OCI-LY7 (cell line): ENCODE measurements at regions not wholly inside any gene's neighbourhood (a gene's known extent, or its start where the extent isn't known, plus 50 kb on each side); places are given as distances from the start of the nearest gene placed in this dataset.

Experiments used
- BruUV-seq: library from RNA; stranded (reverse); fragments of 400-500 nt; replicated peaks from 2 replicates; lab custom pipeline; 2021; lab: Mats Ljungman, UMichigan
- CTCF ChIA-PET: fragments of 300-600 bp; sonication (Branson Sonifier 250); formaldehyde crosslinking; loops from one replicate; lab custom pipeline; 2022; ENCODE audit warnings: antibody characterized with exemption; ENCODE audit not compliant: unreplicated experiment; lab: Charles Lee
- POLR2A ChIA-PET: fragments of 300-600 bp; sonication (Branson Sonifier 250); formaldehyde crosslinking; loops from one replicate; lab custom pipeline; 2022; ENCODE audit warnings: antibody characterized with exemption; lab: Charles Lee
- DNase-seq: peaks from one replicate; pipeline ENCODE4 v3.0.0-alpha.2; 2015; ENCODE audit warnings: low spot score
- H2AFZ ChIP-seq: fragments of 200-600 bp; sonication (generic), shearing (Covaris generic); 2 replicates; pipeline ENCODE4 v1.6.1; 2014; ENCODE audit warnings: mild to moderate bottlenecking, antibody characterized with exemption, low read length, moderate library complexity
- H3K27ac ChIP-seq: fragments of 200-600 bp; sonication (generic); 2 replicates; pipeline ENCODE4 v1.5.1; 2014; ENCODE audit warnings: mixed run types, low read depth, mild to moderate bottlenecking, moderate library complexity, low read length, inconsistent platforms; ENCODE audit not compliant: poor library complexity, severe bottlenecking
- H3K36me3 ChIP-seq: fragments of 200-600 bp; sonication (generic); 2 replicates; pipeline ENCODE4 v1.6.1; 2014; ENCODE audit warnings: mild to moderate bottlenecking, antibody characterized with exemption, low read length, moderate library complexity, mixed read lengths; ENCODE audit not compliant: insufficient read depth
- H3K4me1 ChIP-seq: fragments of 200-600 bp; sonication (generic); 2 replicates; pipeline ENCODE4 v1.5.1; 2014; ENCODE audit warnings: mild to moderate bottlenecking, low read length; ENCODE audit not compliant: insufficient read depth, poor library complexity, severe bottlenecking
- H3K4me2 ChIP-seq: fragments of 200-600 bp; sonication (generic); 2 replicates; pipeline ENCODE4 v1.6.1; 2014; ENCODE audit warnings: mild to moderate bottlenecking, low read length
- H3K4me3 ChIP-seq: fragments of 200-600 bp; sonication (generic); 2 replicates; pipeline ENCODE4 v1.5.1; 2014; ENCODE audit warnings: mild to moderate bottlenecking, low read depth, low read length; ENCODE audit not compliant: poor library complexity, severe bottlenecking
- H3K79me2 ChIP-seq: fragments of 200-600 bp; sonication (generic); 2 replicates; pipeline ENCODE4 v1.6.1; 2016; ENCODE audit warnings: low read depth, mild to moderate bottlenecking, low read length, moderate library complexity, mixed read lengths; ENCODE audit not compliant: insufficient read depth
- H3K9me2 ChIP-seq: fragments of 200-600 bp; sonication (generic); 2 replicates; pipeline ENCODE4 v1.6.1; 2016; ENCODE audit warnings: mild to moderate bottlenecking, low read length, mixed read lengths; ENCODE audit not compliant: insufficient read depth
- H3K9me3 ChIP-seq: fragments of 200-600 bp; sonication (generic); 2 replicates; pipeline ENCODE4 v1.6.1; 2014; ENCODE audit warnings: mild to moderate bottlenecking, mixed run types, low read length, mixed read lengths
- H4K20me1 ChIP-seq: fragments of 200-600 bp; sonication (generic); 2 replicates; pipeline ENCODE4 v1.6.1; 2014; ENCODE audit warnings: mild to moderate bottlenecking, antibody characterized with exemption, low read length, moderate library complexity, mixed read lengths; ENCODE audit not compliant: insufficient read depth
- CTCF ChIP-seq: fragments of 200-600 bp; sonication (generic); conservative IDR thresholded peaks from 2 replicates; pipeline ENCODE4 v1.5.1; 2014; ENCODE audit warnings: mild to moderate bottlenecking, antibody characterized with exemption, low read length, moderate library complexity, mixed read lengths
- EZH2phosphoT487 ChIP-seq: fragments of 200-600 bp; sonication (generic); IDR thresholded peaks from 2 replicates; pipeline ENCODE4 v1.6.1; 2018; ENCODE audit warnings: low read depth, borderline replicate concordance, mild to moderate bottlenecking, mixed run types, antibody characterized with exemption, low read length, moderate library complexity, mixed read lengths
- intact Hi-C: fragments of 100-400 bp; cut with micrococcal nuclease; formaldehyde crosslinking; loops from one replicate; pipeline ENCODE4 v1.10.0; 2022; ENCODE audit not compliant: unreplicated experiment

- ChIA-PET CTCF (no interaction called here), POLR2A (no interaction called here)
- Histone ChIP-seq H3K36me3 (no peaks in the 10 kb centered on the region), H3K9me2 (no peaks in the 10 kb centered on the region), H3K4me1 (no peaks in the 10 kb centered on the region), H3K4me3 (no peak overlapping the region), H3K4me2 (no peak overlapping the region), H3K79me2 (no peaks in the 10 kb centered on the region), H3K9me3 (no peaks in the 10 kb centered on the region; the same call in 1 of the 2 replicates), H4K20me1 (no peaks in the 10 kb centered on the region), H3K27ac (no peak overlapping the region), H2AFZ (no peak overlapping the region)
- TF ChIP-seq CTCF (no peak), EZH2phosphoT487 (no peak)
- BruUV-seq, result no TSS peak
- intact Hi-C loops, result no loop called here
- DNase-seq, result no peak
Observed at GRCh38 chr7:106421181-106421762, 136.5 kb upstream of the NAMPT start.

- Histone ChIP-seq H3K9me3 (no peaks in the 10 kb centered on the region; the same call in 1 of the 2 replicates), H3K4me3 (no peak overlapping the region), H4K20me1 (no peaks in the 10 kb centered on the region), H3K79me2 (no peaks in the 10 kb centered on the region), H3K36me3 (no peaks in the 10 kb centered on the region), H3K4me2 (no peak overlapping the region), H3K27ac (no peak overlapping the region), H3K4me1 (no peaks in the 10 kb centered on the region), H3K9me2 (no peaks in the 10 kb centered on the region), H2AFZ (no peak overlapping the region)
- TF ChIP-seq CTCF (no peak), EZH2phosphoT487 (no peak)
- ChIA-PET CTCF (no interaction called here), POLR2A (no interaction called here)
- BruUV-seq, result no TSS peak
- intact Hi-C loops, result no loop called here
- no peak for DNase-seq
Observed at GRCh38 chr7:106420736-106421135, 136.0 kb upstream of the NAMPT start.

- Histone ChIP-seq H3K4me2 (no peak overlapping the region), H3K4me1 (no peaks in the 10 kb centered on the region), H3K36me3 (no peaks in the 10 kb centered on the region), H3K9me2 (no peaks in the 10 kb centered on the region), H2AFZ (no peak overlapping the region), H3K79me2 (no peaks in the 10 kb centered on the region), H3K4me3 (no peak overlapping the region), H3K27ac (no peak overlapping the region), H4K20me1 (no peaks in the 10 kb centered on the region), H3K9me3 (no peaks in the 10 kb centered on the region; the same call in 1 of the 2 replicates)
- TF ChIP-seq EZH2phosphoT487 (no peak), CTCF (no peak)
- intact Hi-C loops, result no loop called here
- POLR2A ChIA-PET, result interaction anchor here (0.6 to 1.4 kb wide), 2 partner anchors 135 to 879 kb away, joined by 3 to 4 read pairs; no protein-coding TSS in a partner anchor
- CTCF ChIA-PET, result no interaction called here
- BruUV-seq, result no TSS peak
- no peak for DNase-seq
Observed at GRCh38 chr7:106420210-106420609, 135.4 kb upstream of the NAMPT start.
